ENCODE measurements at regions not wholly inside any gene's neighbourhood (a gene's known extent, or its start where the extent isn't known, plus 50 kb on each side); places are given as distances from the start of the nearest gene placed in this dataset.

GRCh38 chr11:121808096-121808495 lies 307.9 kb downstream of the BLID start:
- TF ChIP-seq CTCF (IDR thresholded peaks at IDR 0.05; ENCODE audit: low read depth, low read length), result no peak
- in situ Hi-C loops (cut with HindIII; ENCODE audit: low sequenced_read_pairs), result no loop called here
- H3K4me3 ChIP-seq (ENCODE audit: low read depth, low read length), result no peak overlapping the region
- DNase-seq (ENCODE audit: low read depth, low spot score), result no peak

- H3K4me3 ChIP-seq (ENCODE audit: low read depth, low read length), result no peak overlapping the region
- in situ Hi-C loops (cut with HindIII; ENCODE audit: low sequenced_read_pairs), result no loop called here
- no peak for TF ChIP-seq CTCF (IDR thresholded peaks at IDR 0.05; ENCODE audit: low read depth, low read length)
- no peak for DNase-seq (ENCODE audit: low read depth, low spot score)
Measured at GRCh38 chr11:121807051-121807450, 309.0 kb downstream of the BLID start.

GRCh38 chr11:121802542-121802941 lies 313.5 kb downstream of the BLID start:
- in situ Hi-C loops (cut with HindIII; ENCODE audit: low sequenced_read_pairs), result no loop called here
- DNase-seq (ENCODE audit: low read depth, low spot score), result no peak
- TF ChIP-seq CTCF (IDR thresholded peaks at IDR 0.05; ENCODE audit: low read depth, low read length), result no peak
- no peak overlapping the region for H3K4me3 ChIP-seq (ENCODE audit: low read depth, low read length)

GRCh38 chr11:121801781-121802180 lies 314.2 kb downstream of the BLID start:
- no peak overlapping the region for H3K4me3 ChIP-seq (ENCODE audit: low read depth, low read length)
- in situ Hi-C loops (cut with HindIII; ENCODE audit: low sequenced_read_pairs), result no loop called here
- no peak for TF ChIP-seq CTCF (IDR thresholded peaks at IDR 0.05; ENCODE audit: low read depth, low read length)
- no peak for DNase-seq (ENCODE audit: low read depth, low spot score)

GRCh38 chr11:121801394-121801748 lies 314.6 kb downstream of the BLID start:
- no peak for TF ChIP-seq CTCF (IDR thresholded peaks at IDR 0.05; ENCODE audit: low read depth, low read length)
- no peak for DNase-seq (ENCODE audit: low read depth, low spot score)

GRCh38 chr11:121800731-121801393 lies 315.2 kb downstream of the BLID start:
- in situ Hi-C loops (cut with HindIII; ENCODE audit: low sequenced_read_pairs), result no loop called here
- TF ChIP-seq CTCF (IDR thresholded peaks at IDR 0.05; ENCODE audit: low read depth, low read length), result no peak
- H3K4me3 ChIP-seq (ENCODE audit: low read depth, low read length), result no peak overlapping the region
- peak; percentile 67 for DNase-seq (ENCODE audit: low read depth, low spot score)

More at GRCh38 chr11:121801394-121801748, 314.6 kb downstream of the BLID start:
- H3K4me3 ChIP-seq (ENCODE audit: low read depth, low read length), result no peak overlapping the region
- in situ Hi-C loops (cut with HindIII; ENCODE audit: low sequenced_read_pairs), result no loop called here

Data from astrocyte of the spinal cord (primary cell).